GM12872 (cell line): ENCODE measurements at regions not wholly inside any gene's neighbourhood (a gene's known extent, or its start where the extent isn't known, plus 50 kb on each side); places are given as distances from the start of the nearest gene placed in this dataset.

Experiments used
- TF ChIP-seq, protein P1 (sequence below): IDR thresholded peaks from 3 replicates; pipeline ENCODE4 v1.5.1; 2011; ENCODE audit warnings: low read depth, mild to moderate bottlenecking, low read length, moderate library complexity; ENCODE audit not compliant: insufficient read depth

DNA sequence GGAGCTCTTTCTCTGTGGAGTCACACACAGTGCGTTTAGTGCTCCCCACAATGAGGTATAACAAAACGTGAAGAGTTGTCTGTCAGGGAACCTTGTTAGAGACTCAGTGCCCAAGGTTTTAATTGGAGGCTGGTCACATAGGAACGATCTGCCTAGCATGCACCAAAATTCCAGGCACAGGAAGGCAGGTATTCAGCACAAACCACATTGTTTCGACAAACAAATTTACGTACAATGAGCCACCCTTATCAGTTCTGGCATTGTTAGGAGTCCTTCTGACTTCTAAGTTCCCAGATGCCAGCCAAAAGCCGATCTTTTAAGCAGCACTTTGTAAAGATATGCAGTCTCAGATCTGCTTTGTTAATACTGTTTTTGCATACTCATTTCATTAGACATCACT lies 414.2 kb upstream of the MTPN start:
- TF ChIP-seq, protein P1, sequence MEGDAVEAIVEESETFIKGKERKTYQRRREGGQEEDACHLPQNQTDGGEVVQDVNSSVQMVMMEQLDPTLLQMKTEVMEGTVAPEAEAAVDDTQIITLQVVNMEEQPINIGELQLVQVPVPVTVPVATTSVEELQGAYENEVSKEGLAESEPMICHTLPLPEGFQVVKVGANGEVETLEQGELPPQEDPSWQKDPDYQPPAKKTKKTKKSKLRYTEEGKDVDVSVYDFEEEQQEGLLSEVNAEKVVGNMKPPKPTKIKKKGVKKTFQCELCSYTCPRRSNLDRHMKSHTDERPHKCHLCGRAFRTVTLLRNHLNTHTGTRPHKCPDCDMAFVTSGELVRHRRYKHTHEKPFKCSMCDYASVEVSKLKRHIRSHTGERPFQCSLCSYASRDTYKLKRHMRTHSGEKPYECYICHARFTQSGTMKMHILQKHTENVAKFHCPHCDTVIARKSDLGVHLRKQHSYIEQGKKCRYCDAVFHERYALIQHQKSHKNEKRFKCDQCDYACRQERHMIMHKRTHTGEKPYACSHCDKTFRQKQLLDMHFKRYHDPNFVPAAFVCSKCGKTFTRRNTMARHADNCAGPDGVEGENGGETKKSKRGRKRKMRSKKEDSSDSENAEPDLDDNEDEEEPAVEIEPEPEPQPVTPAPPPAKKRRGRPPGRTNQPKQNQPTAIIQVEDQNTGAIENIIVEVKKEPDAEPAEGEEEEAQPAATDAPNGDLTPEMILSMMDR: no peak

DNA sequence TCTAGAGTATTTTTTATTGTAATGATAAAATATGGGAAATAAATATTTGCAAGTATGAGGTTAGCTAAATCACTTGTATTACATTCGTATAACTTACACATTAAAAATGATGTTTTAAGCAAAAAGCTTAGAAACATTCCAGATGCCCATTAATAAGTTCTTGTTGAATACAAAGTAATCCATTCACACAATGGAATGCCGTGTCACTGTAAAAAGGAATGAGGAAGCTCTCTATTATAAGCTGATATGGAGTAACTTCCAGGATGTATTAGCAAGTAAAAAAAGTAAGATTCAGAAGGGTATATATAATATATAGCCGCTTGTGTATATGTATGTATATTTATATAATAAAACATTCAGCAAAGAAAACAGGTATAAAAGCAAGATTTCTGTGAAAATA lies 412.8 kb upstream of the MTPN start:
- TF ChIP-seq, protein P1: no peak

DNA sequence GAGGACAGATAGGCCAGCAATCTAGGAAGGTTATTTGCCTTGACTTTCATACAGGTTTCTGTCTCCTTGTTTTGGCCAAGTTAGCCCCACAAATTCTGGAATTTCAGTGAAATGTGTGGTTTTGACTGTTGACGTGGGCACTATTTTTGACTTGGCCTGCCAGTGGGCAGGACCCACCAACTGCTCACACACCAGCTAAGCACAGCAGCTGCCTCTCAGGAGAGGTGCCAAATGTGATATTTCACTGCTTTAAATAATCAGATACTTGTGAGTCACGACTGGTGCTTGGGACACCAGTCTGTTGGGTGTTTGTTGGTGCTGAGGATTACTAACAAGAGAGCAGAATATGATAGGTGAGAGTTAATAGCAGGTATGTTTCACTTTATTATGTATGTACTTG lies 409.7 kb upstream of the MTPN start:
- TF ChIP-seq, protein P1: no peak

DNA sequence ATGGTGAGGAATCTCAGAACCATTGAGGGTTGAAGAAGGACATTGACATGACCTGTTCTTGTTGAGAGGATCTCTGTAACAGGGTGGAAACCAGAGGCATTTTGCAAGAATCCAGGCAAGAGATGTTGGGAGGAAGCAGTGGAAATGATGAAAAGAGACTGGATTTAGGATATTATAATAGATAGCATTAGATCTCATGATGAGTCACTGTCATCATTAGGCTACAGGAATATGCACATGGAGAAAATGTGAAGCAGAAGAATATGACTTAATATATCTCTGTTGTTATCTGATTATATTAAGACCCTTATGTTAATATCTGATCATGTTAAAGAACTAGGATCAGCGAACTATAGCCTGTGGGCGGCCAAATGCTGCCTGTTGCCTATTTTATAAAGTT lies 393.0 kb upstream of the MTPN start:
- TF ChIP-seq, protein P1: no peak

DNA sequence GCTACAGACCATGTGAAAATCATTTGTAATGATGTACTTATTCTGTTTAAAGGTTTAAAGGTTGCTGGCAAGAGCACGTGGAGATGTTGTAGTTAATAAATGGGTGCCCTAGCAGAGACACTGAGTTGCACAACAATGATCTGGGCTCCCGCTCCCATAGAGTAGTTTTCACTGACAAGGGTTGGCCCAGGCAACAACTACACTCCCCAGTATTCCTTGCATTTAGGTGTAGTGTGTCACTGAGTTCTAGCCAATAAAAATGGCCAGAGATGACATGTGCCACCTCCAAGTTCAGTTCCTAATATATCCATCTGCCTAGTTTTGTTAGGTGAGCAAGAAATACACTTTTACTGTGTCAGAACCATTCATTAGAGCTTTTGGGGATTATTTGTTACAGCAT lies 392.1 kb upstream of the MTPN start:
- TF ChIP-seq, protein P1: no peak

DNA sequence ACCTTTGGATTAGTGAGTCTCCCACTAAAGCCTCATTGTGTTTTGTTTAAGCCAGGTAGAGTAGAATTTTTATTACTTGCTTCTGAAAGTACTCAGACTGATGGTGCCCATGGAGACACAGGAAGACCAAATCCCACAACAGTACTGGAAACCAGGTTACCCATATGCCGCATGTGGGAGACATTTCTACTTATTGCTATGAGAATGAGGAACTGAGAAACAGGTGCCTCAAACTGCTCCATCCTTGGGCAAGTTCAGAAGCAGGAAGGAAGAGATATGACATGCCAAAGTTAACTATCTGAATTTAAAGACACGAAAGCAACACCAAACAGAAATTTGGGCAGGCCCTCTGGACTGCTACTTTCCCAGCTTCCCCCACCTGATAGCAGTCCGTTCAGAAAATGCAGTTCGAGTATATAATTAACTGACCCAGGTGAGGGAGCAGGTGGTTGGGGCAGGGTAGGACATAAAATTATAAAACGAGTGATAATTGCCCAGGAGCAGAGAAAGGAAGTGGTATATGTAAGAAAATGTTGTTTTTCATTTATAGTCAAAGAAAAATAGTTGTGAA lies 382.3 kb upstream of the MTPN start:
- TF ChIP-seq, protein P1: no peak

DNA sequence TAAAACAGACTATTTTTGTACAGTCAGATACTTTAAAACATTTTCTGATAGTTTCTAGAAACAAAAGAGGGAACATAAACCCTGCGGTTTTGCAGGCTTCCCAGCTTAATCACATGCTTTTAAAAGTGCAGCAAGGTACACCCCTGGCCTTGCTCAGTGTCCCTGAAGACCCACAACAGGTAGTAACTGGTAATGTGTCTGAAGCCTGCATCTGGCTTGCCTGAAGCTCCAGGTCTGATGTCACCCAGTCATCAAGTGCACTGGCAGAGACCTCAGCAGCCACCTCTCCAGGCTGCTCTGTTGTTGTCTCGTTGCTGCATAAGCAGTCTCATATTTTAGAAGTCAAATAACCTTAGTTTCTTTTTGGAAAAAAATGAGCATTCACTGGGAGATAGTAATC lies 376.1 kb upstream of the MTPN start:
- TF ChIP-seq, protein P1: no peak
